Panc1 (cell line): ENCODE measurements at regions not wholly inside any gene's neighbourhood (a gene's known extent, or its start where the extent isn't known, plus 50 kb on each side); places are given as distances from the start of the nearest gene placed in this dataset.

ENCODE experiments used
- ATAC-seq: fragments of 200-7000 bp; cut with Tn5 transposase; 2 replicates; pipeline ENCODE4 v1.9.1; 2020; ENCODE audit warnings: mild to moderate bottlenecking, moderate library complexity
- BruUV-seq: library from RNA; stranded (reverse); fragments of 400-500 nt; replicated peaks from 2 replicates; lab custom pipeline; 2021; lab: Mats Ljungman, UMichigan
- CTCF ChIA-PET: fragments of 300-600 bp; sonication (Branson Sonifier 250); formaldehyde crosslinking; loops from one replicate; lab custom pipeline; 2022; ENCODE audit warnings: antibody characterized with exemption; lab: Charles Lee
- POLR2A ChIA-PET: fragments of 300-600 bp; sonication (Branson Sonifier 250); formaldehyde crosslinking; loops from one replicate; lab custom pipeline; 2022; ENCODE audit warnings: antibody characterized with exemption; lab: Charles Lee
- DNase-seq: peaks from one replicate; pipeline ENCODE4 v3.0.0-alpha.2; 2010; ENCODE audit warnings: low read depth, low spot score
- H3K27ac ChIP-seq: 2 replicates; pipeline ENCODE4 v1.5.1; 2011; ENCODE audit warnings: mild to moderate bottlenecking, low read length, inconsistent platforms
- H3K27me3 ChIP-seq: fragments of 200-500 bp; sonication (Bioruptor generic); 2 replicates; pipeline ENCODE4 v1.6.0; 2014; ENCODE audit warnings: low read length, inconsistent platforms; ENCODE audit not compliant: control insufficient read depth, insufficient read depth
- H3K36me3 ChIP-seq: fragments of 200-500 bp; sonication (Bioruptor generic); 2 replicates; pipeline ENCODE4 v1.5.1; 2014; ENCODE audit warnings: inconsistent platforms, mild to moderate bottlenecking, low read length, moderate library complexity; ENCODE audit not compliant: control insufficient read depth, insufficient read depth
- H3K4me1 ChIP-seq: 2 replicates; pipeline ENCODE4 v1.5.1; 2011; ENCODE audit warnings: inconsistent platforms, mild to moderate bottlenecking, low read length, moderate library complexity; ENCODE audit not compliant: control insufficient read depth, insufficient read depth
- H3K4me3 ChIP-seq, 2 experiments: 2 replicates each; pipeline ENCODE4 v1.5.1; 2011 to 2012; ENCODE audit warnings: low read depth in 2 of 2, low read length in 2 of 2, mild to moderate bottlenecking in 2 of 2, inconsistent platforms in 1 of 2, moderate library complexity in 1 of 2
- H3K9me3 ChIP-seq: fragments of 200-500 bp; sonication (Bioruptor generic); 2 replicates; pipeline ENCODE4 v1.5.1; 2014; ENCODE audit warnings: low read depth, mild to moderate bottlenecking, inconsistent platforms, low read length, moderate library complexity; ENCODE audit not compliant: control insufficient read depth, insufficient read depth
- POLR2AphosphoS5 ChIP-seq: IDR thresholded peaks from 2 replicates; pipeline ENCODE4 v1.6.1; 2012; ENCODE audit warnings: mild to moderate bottlenecking, low read depth, low read length, moderate library complexity
- SIN3A ChIP-seq: IDR thresholded peaks from 2 replicates; pipeline ENCODE4 v1.6.1; 2012; ENCODE audit warnings: low read depth, mild to moderate bottlenecking, low read length, moderate library complexity, borderline replicate concordance; ENCODE audit not compliant: insufficient read depth
- TCF7L2 ChIP-seq: IDR thresholded peaks from 2 replicates; pipeline ENCODE4 v1.6.1; 2011; ENCODE audit warnings: mild to moderate bottlenecking, low read depth, low read length, inconsistent platforms
- in situ Hi-C: cut with HindIII; loops from 2 replicates; pipeline ENCODE4 v1.10.0; 2016; ENCODE audit warnings: low sequenced_read_pairs, low pct_unique_long_range_greater_than_20kb
- intact Hi-C: fragments of 100-400 bp; cut with micrococcal nuclease; formaldehyde crosslinking; loops from one replicate; pipeline ENCODE4 v1.10.0; 2022; ENCODE audit not compliant: unreplicated experiment
- TF ChIP-seq, protein P1 (sequence below), 2 experiments: IDR thresholded peaks; 2 replicates each; pipeline ENCODE4 v1.6.1; 2011 to 2012; ENCODE audit warnings: low read depth in 2 of 2, control low read depth in 1 of 2, low read length in 1 of 2, mild to moderate bottlenecking in 1 of 2, moderate library complexity in 1 of 2; ENCODE audit not compliant: insufficient read depth in 1 of 2
- TF ChIP-seq, protein P2 (sequence below): fragments of 450-650 bp; IDR thresholded peaks from 2 replicates; pipeline ENCODE4 v1.5.1; 2017; ENCODE audit warnings: mild to moderate bottlenecking

- Histone ChIP-seq H3K27ac (no peak overlapping the region), H3K36me3 (no peaks in the 10 kb centered on the region), H3K4me3 (no peak overlapping the region), H3K9me3 (no peaks in the 10 kb centered on the region), H3K4me1 (no peaks in the 10 kb centered on the region), H3K27me3 (no peaks in the 10 kb centered on the region)
- in situ Hi-C loops (no loop called here), intact Hi-C loops (no loop called here)
- ATAC-seq: no peak
- TF ChIP-seq SIN3A (no peak), TCF7L2 (no peak), POLR2AphosphoS5 (no peak)
- TF ChIP-seq, protein P1, sequence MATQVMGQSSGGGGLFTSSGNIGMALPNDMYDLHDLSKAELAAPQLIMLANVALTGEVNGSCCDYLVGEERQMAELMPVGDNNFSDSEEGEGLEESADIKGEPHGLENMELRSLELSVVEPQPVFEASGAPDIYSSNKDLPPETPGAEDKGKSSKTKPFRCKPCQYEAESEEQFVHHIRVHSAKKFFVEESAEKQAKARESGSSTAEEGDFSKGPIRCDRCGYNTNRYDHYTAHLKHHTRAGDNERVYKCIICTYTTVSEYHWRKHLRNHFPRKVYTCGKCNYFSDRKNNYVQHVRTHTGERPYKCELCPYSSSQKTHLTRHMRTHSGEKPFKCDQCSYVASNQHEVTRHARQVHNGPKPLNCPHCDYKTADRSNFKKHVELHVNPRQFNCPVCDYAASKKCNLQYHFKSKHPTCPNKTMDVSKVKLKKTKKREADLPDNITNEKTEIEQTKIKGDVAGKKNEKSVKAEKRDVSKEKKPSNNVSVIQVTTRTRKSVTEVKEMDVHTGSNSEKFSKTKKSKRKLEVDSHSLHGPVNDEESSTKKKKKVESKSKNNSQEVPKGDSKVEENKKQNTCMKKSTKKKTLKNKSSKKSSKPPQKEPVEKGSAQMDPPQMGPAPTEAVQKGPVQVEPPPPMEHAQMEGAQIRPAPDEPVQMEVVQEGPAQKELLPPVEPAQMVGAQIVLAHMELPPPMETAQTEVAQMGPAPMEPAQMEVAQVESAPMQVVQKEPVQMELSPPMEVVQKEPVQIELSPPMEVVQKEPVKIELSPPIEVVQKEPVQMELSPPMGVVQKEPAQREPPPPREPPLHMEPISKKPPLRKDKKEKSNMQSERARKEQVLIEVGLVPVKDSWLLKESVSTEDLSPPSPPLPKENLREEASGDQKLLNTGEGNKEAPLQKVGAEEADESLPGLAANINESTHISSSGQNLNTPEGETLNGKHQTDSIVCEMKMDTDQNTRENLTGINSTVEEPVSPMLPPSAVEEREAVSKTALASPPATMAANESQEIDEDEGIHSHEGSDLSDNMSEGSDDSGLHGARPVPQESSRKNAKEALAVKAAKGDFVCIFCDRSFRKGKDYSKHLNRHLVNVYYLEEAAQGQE (IDR thresholded peaks at IDR 0.05; ENCODE audit: insufficient read depth in 1 of 2, low read depth in 2 of 2, low read length in 1 of 2): no peak
- TF ChIP-seq, protein P2, sequence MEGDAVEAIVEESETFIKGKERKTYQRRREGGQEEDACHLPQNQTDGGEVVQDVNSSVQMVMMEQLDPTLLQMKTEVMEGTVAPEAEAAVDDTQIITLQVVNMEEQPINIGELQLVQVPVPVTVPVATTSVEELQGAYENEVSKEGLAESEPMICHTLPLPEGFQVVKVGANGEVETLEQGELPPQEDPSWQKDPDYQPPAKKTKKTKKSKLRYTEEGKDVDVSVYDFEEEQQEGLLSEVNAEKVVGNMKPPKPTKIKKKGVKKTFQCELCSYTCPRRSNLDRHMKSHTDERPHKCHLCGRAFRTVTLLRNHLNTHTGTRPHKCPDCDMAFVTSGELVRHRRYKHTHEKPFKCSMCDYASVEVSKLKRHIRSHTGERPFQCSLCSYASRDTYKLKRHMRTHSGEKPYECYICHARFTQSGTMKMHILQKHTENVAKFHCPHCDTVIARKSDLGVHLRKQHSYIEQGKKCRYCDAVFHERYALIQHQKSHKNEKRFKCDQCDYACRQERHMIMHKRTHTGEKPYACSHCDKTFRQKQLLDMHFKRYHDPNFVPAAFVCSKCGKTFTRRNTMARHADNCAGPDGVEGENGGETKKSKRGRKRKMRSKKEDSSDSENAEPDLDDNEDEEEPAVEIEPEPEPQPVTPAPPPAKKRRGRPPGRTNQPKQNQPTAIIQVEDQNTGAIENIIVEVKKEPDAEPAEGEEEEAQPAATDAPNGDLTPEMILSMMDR: no peak
- POLR2A ChIA-PET: no interaction called here
- CTCF ChIA-PET: no interaction called here
- BruUV-seq: no TSS peak
- DNase-seq: no peak
These were observed 64.2 kb upstream of the RPL34 start for GRCh38 chr4:108556166-108556565.

DNA sequence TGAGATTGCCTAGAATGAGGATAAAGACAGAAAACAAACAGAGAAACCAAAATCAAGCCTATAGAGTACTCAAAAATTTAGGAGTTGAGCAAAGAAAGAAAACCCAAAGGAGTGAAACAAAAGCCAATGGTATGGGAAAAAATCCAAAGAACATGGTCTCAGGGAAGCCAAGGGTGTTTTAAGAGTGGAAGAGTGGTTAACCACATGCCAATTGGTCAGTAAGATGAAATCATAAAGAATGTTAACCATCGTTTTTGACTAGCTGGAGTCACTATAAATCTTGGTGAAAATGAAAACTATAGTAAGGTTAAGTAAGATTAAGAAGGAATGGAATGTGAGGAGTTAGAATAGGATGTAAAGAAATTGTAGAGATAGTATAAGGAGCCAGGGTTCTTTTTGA lies 64.7 kb upstream of the RPL34 start:
- CTCF ChIA-PET: no interaction called here

More for the DNA sequence above, 64.7 kb upstream of the RPL34 start:
- DNase-seq (no peak), ATAC-seq (no peak)
- H3K9me3 ChIP-seq: no peaks in the 10 kb centered on the region
- no peak for TF ChIP-seq SIN3A
- TF ChIP-seq, protein P1 (IDR thresholded peaks at IDR 0.05; ENCODE audit: insufficient read depth in 1 of 2, low read depth in 2 of 2, low read length in 1 of 2): no peak
- TF ChIP-seq POLR2AphosphoS5: no peak
- TF ChIP-seq TCF7L2: no peak
- TF ChIP-seq, protein P2: no peak
- POLR2A ChIA-PET: no interaction called here
- BruUV-seq: no TSS peak
- no peak overlapping the region for H3K4me3 ChIP-seq
- no peaks in the 10 kb centered on the region for H3K4me1 ChIP-seq
- no peak overlapping the region for H3K27ac ChIP-seq
- no peaks in the 10 kb centered on the region for H3K36me3 ChIP-seq
- no peaks in the 10 kb centered on the region for H3K27me3 ChIP-seq
- intact Hi-C loops (no loop called here), in situ Hi-C loops (no loop called here)
